ENCODE measurements at regions not wholly inside any gene's neighbourhood (a gene's known extent, or its start where the extent isn't known, plus 50 kb on each side); places are given as distances from the start of the nearest gene placed in this dataset.
"Not testable (repeated sequence)": the region's sequence is repeated elsewhere in the genome, so short reads cannot be mapped to it uniquely, and the experiment has no call there.

DNA sequence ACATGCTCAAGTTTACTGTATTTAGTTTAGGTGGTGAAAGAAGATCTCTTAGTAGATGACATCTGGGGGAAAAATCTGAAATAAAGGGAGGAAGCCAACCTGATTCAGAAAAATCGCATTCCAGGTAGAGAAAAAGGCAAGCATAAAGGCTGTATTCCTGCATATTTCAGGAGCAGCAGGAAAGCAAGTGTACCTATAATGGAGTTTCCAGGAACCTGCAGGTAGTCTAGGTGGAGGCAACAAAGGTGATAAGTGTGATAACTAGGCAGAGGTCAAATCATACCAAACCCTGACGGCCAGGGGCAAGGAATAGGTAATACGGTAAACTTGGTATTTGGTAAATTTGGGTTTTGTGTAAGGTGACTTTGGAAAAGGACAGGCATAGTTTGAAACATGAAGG, 132.8 kb upstream of the GOT2 start:
- no peak for DNase-seq

DNA sequence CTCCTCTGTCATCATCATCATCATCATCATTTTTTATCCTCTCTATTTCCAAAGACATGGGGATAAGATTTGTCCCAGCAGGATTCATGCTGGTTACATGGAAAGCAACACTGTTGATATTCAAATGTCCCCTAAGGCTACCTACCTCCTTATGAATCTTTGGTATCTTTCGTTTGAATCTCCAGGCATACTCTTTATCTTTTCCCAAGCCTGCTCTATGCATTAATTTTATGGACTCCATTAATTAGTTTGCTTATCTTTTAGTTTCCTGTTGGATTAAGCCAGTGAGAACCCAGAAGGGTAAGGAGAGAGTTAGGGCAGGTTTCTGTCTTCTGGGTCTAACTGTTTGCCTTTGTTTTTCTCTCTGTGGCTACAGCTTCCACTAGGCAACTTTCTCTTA, 129.6 kb upstream of the GOT2 start:
- no peak for DNase-seq

GRCh38 chr16:58863042-58863441, 128.9 kb upstream of the GOT2 start:
- DNase-seq = no peak

DNA sequence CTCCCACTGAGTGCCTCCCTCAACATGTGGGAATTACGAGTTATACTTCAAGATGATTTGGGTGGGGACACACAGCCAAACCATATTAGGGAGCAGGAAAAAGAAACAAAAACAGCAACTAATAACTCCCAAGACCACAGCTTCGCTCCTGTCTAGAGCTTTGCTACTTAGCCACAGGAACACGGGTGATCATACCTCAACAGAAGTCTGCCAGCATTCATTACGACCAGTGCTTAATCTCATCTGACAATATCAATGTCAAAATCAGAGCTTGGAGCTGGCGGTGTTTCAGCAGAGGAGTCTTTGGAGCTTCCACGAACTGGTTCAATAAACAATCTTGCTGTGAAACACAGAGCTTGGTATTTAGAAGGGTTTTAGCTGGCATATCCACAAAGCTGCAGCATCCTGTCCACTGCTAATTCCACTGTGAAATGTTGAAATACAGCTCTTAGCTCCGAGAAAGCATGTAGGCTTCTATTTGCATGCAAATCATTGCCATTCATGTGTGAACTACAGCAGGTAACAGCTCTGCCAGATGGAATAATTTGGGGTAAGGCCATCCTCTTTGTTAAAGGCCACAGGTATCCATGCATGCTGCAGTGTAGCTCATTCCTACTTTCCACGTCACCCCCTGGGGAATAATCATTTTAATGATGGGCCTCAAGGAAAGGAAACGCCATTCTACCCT, 128.4 kb upstream of the GOT2 start:
- DNase-seq = no peak

DNA sequence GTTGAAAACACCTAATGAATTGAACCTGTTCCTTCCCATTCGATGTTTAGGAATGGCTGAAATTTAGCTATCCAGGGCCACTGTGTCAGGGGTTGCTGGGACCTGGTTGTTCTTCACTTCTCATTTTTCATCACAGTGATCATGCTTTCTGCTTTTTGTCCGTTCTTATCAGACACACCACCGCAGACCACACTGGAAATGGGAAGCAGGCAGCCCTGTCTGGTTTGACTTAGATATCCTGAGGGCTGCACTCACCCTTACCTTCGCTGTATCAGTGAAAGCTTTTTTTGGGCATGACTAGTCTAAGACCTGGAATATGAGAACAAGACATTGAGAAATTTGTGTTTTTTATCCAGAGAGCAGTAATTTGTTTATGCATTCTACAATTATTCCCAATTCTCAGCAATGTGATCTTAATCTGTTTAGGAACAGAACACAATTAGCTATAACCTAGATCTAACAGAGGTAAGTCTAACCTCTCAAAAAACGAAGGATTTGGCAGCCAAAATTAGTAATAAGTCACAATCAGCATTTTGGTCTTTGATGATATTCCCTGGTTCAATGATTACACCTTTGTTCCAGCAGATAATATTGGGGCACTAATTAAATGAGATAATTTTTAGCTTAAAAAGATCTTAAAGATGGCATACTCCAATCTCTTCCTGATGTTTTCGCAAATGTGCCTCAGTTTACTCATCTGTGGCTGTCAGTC, 126.0 kb upstream of the GOT2 start:
- no peak for DNase-seq

GRCh38 chr16:58858577-58858976, 124.5 kb upstream of the GOT2 start:
- not testable (repeated sequence) for DNase-seq

GRCh38 chr16:58855291-58855863, 121.3 kb upstream of the GOT2 start:
- no peak for DNase-seq

GRCh38 chr16:58853854-58854791, 120.0 kb upstream of the GOT2 start:
- DNase-seq = no peak

- no peak for DNase-seq
Observed at GRCh38 chr16:58850678-58851020, 116.5 kb upstream of the GOT2 start.

DNA sequence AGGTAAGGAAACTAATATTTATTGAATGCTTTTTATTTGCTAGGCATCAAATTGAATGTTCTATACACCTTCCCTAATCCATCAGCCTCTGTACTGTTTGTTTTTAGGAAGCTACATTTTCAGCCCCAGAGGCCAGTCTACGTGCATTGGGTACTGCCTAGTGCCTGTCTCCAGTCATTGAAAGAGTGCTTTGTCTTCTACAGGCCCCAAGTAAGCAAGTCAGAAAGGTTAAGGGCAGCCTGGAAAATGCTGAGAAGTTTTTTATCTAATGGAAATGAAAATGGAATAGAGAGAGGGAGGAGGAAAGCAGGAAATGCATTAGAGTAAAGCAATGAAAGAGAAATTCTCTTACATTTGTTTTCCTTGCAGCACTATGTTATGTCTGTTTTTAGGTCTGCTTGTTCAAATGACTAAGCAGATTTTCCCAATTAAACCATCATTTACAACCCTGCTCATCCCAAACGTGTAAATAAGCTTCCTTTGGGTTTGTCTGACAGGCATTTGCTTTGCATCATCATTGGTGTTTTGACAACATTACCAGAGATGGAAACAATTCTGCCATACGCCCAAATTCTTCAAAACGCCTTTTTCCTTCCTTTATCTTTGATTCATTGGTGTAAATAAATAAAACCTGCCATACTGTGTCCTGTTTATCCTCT, 116.0 kb upstream of the GOT2 start:
- DNase-seq = no peak

DNA sequence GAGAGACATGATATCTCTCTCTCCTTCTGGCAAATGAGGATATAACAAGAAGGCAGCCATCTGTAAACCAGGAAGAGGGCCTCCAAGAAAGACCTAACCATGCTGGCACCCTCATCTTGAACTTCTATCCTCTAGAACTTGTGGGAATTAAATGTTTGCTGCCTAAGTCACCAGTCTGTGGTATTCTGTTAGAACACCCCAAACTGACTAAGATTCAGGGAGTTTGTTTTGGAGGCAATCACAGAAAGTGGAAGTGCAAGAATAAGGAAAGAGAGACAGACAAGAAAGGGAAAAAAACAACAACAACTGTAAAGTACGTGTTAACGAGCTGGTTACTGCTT, 114.5 kb upstream of the GOT2 start:
- no peak for DNase-seq

GRCh38 chr16:58847902-58848661, 114.0 kb upstream of the GOT2 start:
- no peak for DNase-seq

DNA sequence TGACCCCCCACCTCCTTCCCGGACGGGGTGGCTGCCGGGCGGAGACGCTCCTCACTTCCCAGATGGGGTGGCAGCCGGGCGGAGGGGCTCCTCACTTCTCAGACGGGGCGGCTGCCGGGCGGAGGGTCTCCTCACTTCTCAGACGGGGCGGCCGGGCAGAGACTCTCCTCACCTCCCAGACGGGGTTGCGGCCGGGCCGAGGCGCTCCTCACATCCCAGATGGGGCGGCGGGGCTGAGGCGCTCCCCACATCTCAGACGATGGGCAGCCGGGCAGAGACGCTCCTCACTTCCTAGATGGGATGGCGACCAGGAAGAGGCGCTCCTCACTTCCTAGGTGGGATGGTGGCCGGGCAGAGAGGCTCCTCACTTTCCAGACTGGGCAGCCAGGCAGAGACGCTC, 112.1 kb upstream of the GOT2 start:
- not testable (repeated sequence) for DNase-seq

DNA sequence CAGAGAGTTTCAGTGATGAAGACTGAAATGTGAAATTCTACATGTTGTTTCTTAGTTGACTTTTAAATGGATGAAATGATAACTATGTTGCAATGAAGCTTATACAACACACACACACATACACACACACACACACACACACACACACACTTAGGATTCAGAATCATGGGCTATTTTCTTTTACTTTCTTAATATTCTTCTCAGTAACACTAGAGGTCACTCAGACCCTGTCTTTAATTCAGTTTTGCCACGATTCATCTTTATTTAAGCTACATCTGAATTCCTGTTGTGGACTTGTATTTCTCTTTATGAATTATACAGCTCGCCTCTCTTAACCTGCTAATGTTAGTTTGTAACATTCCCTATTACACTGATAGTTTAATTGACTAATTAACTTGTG, 109.6 kb upstream of the GOT2 start:
- DNase-seq = no peak

GRCh38 chr16:58842746-58843145, 108.6 kb upstream of the GOT2 start:
- DNase-seq = no peak

GRCh38 chr16:58842156-58842555, 108.0 kb upstream of the GOT2 start:
- no peak for DNase-seq

- DNase-seq = no peak
Observed at GRCh38 chr16:58837950-58838349, 103.8 kb upstream of the GOT2 start.

- DNase-seq = no peak
Observed at GRCh38 chr16:58836427-58836826, 102.3 kb upstream of the GOT2 start.

DNA sequence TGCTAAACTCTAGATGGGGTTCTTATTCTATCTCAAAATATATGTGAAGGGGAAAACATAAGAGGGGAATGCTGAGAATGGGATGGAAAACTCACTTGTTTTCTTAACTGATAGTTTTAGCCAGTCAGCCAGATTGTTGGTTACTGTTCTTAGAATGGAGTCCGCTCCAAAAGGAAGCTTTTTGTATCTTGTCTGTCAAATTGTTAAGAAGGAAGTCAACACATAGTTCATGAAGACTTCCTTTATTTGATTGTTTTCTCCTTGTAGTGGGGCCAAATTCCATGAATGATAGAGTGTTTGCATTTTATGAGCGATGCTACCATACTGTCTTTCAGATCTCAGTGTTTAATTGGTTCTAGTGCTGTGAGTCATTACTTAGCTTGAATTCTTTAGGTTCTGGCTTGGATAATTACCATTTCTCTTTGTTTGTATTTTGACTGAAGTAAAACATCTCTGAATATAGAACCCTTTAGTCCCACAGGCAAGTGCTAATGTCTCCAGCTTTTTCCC, 98.3 kb upstream of the GOT2 start:
- no peak for DNase-seq

DNA sequence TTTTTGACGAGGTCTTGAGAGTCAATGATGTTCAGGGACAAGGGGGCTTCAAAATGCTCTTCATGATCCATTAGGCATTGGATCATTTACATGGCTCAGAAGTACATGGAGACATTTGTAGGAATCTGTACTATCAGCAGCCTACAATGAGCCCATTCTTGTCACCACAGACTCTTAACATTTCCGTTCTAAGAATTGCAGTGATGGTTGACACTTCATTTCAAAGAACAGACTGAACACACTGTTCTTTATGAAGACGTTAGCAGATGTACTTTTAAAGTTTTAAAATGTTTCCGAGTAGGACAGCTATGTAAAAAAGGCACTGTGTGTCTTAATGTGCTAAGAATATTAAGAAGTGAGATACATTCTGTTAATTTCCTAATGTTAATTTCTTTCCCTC, 97.3 kb upstream of the GOT2 start:
- no peak for DNase-seq

- no peak for DNase-seq
Observed at GRCh38 chr16:58828901-58829545, 94.9 kb upstream of the GOT2 start.
